Activated B cell treated with CpG ODN at 0.5 μM for 24 hours (primary cell): ENCODE measurements at regions not wholly inside any gene's neighbourhood (a gene's known extent, or its start where the extent isn't known, plus 50 kb on each side); places are given as distances from the start of the nearest gene placed in this dataset.

Source experiments
- ATAC-seq: fragments of 200-7000 bp; cut with Tn5 transposase; one replicate; pipeline ENCODE4 v1.10.0; 2021; ENCODE audit warnings: low read depth, mild to moderate bottlenecking, moderate library complexity
- CTCF ChIA-PET: fragments of 350-600 bp; sonication (Branson Sonifier 250); formaldehyde crosslinking; loops from one replicate; lab custom pipeline; 2021; ENCODE audit warnings: antibody characterized with exemption; lab: Charles Lee
- POLR2A ChIA-PET: fragments of 350-600 bp; sonication (Branson Sonifier 250); formaldehyde crosslinking; loops from one replicate; lab custom pipeline; 2021; ENCODE audit warnings: antibody characterized with exemption; lab: Charles Lee
- DNase-seq: peaks from one replicate; pipeline ENCODE4 v3.0.0; 2022
- H3K27ac Mint-ChIP-seq: one replicate; pipeline ENCODE4 v1.8.0; 2020; ENCODE audit warnings: mixed read lengths
- H3K27me3 Mint-ChIP-seq: one replicate; pipeline ENCODE4 v1.8.0; 2021; ENCODE audit warnings: mixed read lengths
- H3K36me3 Mint-ChIP-seq: one replicate; pipeline ENCODE4 v1.8.0; 2021; ENCODE audit warnings: low read depth, mixed read lengths
- H3K4me1 Mint-ChIP-seq: one replicate; pipeline ENCODE4 v1.8.0; 2021; ENCODE audit warnings: mixed read lengths
- H3K4me3 Mint-ChIP-seq: one replicate; pipeline ENCODE4 v1.8.0; 2020; ENCODE audit warnings: mild to moderate bottlenecking, mixed read lengths
- H3K9me3 Mint-ChIP-seq: one replicate; pipeline ENCODE4 v1.8.0; 2020; ENCODE audit warnings: mixed read lengths
- CTCF ChIP-seq: fragments of 200-600 bp; IDR thresholded peaks from one replicate; pipeline ENCODE4 v1.8.0; 2022; ENCODE audit warnings: antibody characterized with exemption, mild to moderate bottlenecking
- intact Hi-C: fragments of 100-400 bp; cut with micrococcal nuclease; formaldehyde crosslinking; loops from one replicate; pipeline ENCODE4 v1.15.1; 2024

GRCh38 chr5:89842531-89842930 is 567.0 kb downstream of the CETN3 start:
- Mint-ChIP-seq H3K36me3 (no peaks in the 10 kb centered on the region), H3K4me3 (no peak overlapping the region), H3K27me3 (no peaks in the 10 kb centered on the region), H3K9me3 (no peaks in the 10 kb centered on the region), H3K27ac (no peak overlapping the region), H3K4me1 (no peaks in the 10 kb centered on the region)
- intact Hi-C loops = no loop called here
- ChIA-PET CTCF (no interaction called here), POLR2A (no interaction called here)
- no peak for DNase-seq
- ATAC-seq = no peak
- no peak for TF ChIP-seq CTCF

DNA sequence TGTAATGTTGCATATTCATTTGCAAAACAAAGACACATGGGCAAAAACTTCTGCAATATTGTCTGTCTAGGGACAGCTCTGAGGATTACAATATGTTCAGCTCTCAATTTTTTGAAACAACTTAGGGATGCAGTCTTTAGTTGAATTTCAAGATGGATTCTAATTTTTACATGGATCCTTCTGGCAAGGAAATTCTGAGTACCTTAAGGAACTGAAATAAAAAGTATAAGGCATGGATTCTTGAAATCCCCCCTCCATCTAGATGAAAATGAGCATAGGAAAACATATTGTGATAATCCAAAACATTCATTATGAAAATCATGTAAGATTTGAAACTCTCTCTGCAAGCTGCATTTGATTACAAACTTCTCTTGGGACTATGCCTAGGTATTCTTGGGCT is 568.6 kb downstream of the CETN3 start:
- intact Hi-C loops = no loop called here
- no peaks in the 10 kb centered on the region for H3K36me3 Mint-ChIP-seq
- CTCF ChIA-PET = no interaction called here
- no peak for ATAC-seq
- no peaks in the 10 kb centered on the region for H3K27me3 Mint-ChIP-seq
- no peak overlapping the region for H3K27ac Mint-ChIP-seq
- no peak overlapping the region for H3K4me3 Mint-ChIP-seq
- no peaks in the 10 kb centered on the region for H3K4me1 Mint-ChIP-seq
- no peak for TF ChIP-seq CTCF
- H3K9me3 Mint-ChIP-seq = no peaks in the 10 kb centered on the region
- POLR2A ChIA-PET = no interaction called here
- DNase-seq = no peak

GRCh38 chr5:89830691-89831090 is 578.9 kb downstream of the CETN3 start:
- peaks cover 3% of the 10 kb centered on the region for H3K9me3 Mint-ChIP-seq
- CTCF ChIA-PET = no interaction called here
- no peak for DNase-seq
- no peak for TF ChIP-seq CTCF
- H3K4me3 Mint-ChIP-seq = no peak overlapping the region
- intact Hi-C loops = no loop called here
- H3K36me3 Mint-ChIP-seq = no peaks in the 10 kb centered on the region
- ATAC-seq = no peak
- no peaks in the 10 kb centered on the region for H3K27me3 Mint-ChIP-seq
- H3K27ac Mint-ChIP-seq = no peak overlapping the region
- peaks cover 6% of the 10 kb centered on the region for H3K4me1 Mint-ChIP-seq
- POLR2A ChIA-PET = no interaction called here

GRCh38 chr5:89827960-89828359 is 581.6 kb downstream of the CETN3 start:
- Mint-ChIP-seq H3K27me3 (no peaks in the 10 kb centered on the region), H3K9me3 (no peaks in the 10 kb centered on the region)

GRCh38 chr5:89827359-89827758 is 582.2 kb downstream of the CETN3 start:
- no peaks in the 10 kb centered on the region for H3K27me3 Mint-ChIP-seq
- ChIA-PET CTCF (no interaction called here), POLR2A (no interaction called here)
- TF ChIP-seq CTCF = no peak
- no peaks in the 10 kb centered on the region for H3K9me3 Mint-ChIP-seq
- no peak overlapping the region for H3K27ac Mint-ChIP-seq
- H3K4me3 Mint-ChIP-seq = no peak overlapping the region
- DNase-seq (no peak), ATAC-seq (no peak)
- peaks cover 6% of the 10 kb centered on the region for H3K4me1 Mint-ChIP-seq
- intact Hi-C loops = no loop called here
- H3K36me3 Mint-ChIP-seq = no peaks in the 10 kb centered on the region

More at GRCh38 chr5:89827960-89828359, 581.6 kb downstream of the CETN3 start:
- no peak for ATAC-seq
- no peak for TF ChIP-seq CTCF
- Mint-ChIP-seq H3K36me3 (no peaks in the 10 kb centered on the region), H3K4me1 (peaks cover 6% of the 10 kb centered on the region), H3K4me3 (no peak overlapping the region), H3K27ac (no peak overlapping the region)
- intact Hi-C loops = no loop called here
- CTCF ChIA-PET = no interaction called here
- POLR2A ChIA-PET = no interaction called here
- no peak for DNase-seq
